ENCODE measurements at regions not wholly inside any gene's neighbourhood (a gene's known extent, or its start where the extent isn't known, plus 50 kb on each side); places are given as distances from the start of the nearest gene placed in this dataset.

GRCh38 chr9:78491402-78491801 lies 194.5 kb downstream of the PSAT1 start:
- DNase-seq (ENCODE audit: low spot score), result no peak

GRCh38 chr9:78493166-78493742 lies 196.3 kb downstream of the PSAT1 start:
- DNase-seq (ENCODE audit: low spot score), result no peak

DNA sequence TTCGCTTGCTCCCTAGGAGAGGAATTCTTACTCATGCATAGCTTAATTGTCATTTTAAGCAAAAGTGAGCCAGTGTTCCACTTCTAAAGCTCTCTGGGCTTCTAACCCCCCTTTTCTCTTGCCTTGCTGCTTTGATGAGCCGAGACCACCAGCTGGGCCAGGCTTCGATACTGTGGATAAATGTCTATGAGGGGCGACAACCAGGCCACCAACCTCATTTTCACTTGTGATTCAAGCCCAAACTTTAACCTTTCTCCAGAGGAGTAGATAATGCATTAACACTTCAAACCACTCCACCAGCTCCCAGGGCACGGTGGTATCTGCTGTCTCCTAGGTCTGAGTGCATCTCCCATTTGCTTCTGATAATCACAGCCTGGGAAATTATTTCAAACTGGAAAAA lies 205.6 kb downstream of the PSAT1 start:
- DNase-seq (ENCODE audit: low spot score), result no peak

- no peak for DNase-seq (ENCODE audit: low spot score)
These were observed 208.6 kb downstream of the PSAT1 start for GRCh38 chr9:78505546-78505945.

DNA sequence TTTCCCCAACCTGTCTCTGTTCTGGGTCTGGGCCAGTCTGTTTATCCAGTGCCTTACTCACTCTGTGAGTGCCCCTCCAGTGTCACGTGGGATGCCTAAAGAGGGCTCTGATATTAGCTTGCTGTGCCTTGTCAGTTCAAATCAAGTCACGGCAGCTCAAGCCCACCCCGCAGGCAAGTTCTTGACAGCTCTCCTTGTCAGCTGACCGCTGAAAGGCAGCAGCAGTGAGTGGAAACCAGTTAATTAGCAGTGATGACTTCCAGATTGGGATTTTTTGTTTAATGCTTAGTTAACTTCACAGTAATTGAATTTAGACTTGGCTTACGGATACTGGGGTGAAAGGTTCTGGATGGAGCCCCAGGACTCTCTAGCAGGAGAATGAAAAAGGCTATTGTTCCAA lies 210.1 kb downstream of the PSAT1 start:
- DNase-seq (ENCODE audit: low spot score), result no peak

DNA sequence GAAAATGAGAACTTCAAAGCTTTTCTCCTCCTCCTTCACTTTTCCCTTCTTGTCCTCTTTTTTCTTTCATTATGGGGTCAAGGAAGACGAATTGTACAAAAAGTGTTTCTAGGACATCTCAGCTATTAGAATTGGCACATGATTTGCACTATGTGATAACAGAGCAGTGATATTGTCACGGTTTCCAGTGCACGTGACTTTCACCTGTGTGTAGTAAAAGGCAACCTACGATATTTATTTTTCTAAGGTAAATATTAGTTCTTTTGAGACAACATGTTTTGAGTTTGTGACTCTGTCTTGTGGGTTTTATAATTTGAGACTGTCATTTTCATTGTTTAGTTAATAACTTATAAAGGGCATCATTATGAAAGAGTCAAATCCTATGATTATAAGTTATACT lies 213.1 kb downstream of the PSAT1 start:
- DNase-seq (ENCODE audit: low spot score), result no peak

GRCh38 chr9:78515108-78515507 lies 218.2 kb downstream of the PSAT1 start:
- no peak for DNase-seq (ENCODE audit: low spot score)

DNA sequence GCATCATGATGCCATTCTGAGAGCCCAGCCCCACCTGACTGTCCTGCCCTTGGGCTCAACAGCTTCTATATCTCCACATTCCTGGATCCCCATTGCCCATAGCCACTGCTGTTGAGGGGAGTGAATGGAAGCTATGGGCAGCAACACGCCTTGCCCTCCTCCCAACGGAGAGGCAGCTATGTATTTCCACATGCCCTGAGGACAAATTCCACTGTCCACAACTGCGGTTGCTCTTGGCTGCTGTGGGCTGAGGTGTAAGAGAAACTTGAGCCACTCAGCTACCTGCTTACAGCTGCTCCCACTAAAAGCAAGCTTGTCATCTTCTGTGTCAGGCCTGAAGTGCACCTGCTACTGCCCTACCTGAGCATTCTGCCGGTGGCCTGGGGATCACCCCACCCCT lies 222.9 kb downstream of the PSAT1 start:
- DNase-seq (ENCODE audit: low spot score), result no peak

DNA sequence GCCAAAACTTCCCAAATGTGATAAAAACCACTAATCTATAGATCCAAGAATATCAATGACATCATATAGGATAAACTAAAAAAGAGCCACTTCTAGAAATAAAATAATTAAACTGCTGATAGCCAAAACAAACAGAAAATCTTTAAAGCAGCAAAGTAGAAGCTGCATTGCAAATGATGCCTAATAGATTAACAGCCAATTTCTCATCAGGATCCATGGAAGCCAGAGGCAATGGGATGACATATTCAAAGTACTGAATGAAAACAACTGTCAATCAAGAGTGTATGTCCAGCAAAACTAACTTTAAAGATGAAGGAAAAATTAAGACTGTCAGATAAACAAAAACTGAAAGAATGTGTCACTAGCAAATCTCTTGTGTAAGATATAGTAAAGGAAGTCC lies 224.8 kb downstream of the PSAT1 start:
- no peak for DNase-seq (ENCODE audit: low spot score)

DNA sequence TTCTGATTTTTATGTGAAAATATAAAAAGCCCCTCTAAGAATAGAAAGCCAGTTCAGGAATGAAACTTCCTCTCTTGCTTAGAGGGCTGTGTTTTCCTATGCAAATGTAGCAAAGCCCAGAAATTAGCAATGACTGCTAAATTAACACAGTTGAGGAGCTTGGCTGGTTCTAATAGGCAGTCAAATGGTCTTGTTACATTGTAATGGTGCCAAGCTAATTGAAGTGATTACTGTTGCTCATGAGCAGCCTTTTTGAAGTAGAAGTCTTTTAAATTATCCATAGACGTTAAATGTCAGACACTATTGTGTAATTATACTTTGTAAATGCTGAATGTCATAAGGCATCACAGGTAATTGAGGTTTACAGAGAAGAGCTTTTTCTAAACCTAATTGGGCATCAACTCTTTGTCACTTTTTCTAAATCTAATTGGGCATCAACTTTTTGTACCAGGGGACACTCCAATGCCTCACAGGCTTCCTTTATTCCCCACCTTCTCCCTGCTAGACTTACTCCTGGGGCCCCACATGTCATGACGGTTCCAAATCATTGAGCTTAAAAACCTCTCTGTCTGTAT lies 229.1 kb downstream of the PSAT1 start:
- DNase-seq (ENCODE audit: low spot score), result no peak

GRCh38 chr9:78533500-78533899 lies 236.6 kb downstream of the PSAT1 start:
- no peak for DNase-seq (ENCODE audit: low spot score)

- no peak for DNase-seq (ENCODE audit: low spot score)
These were observed 242.3 kb downstream of the PSAT1 start for GRCh38 chr9:78539188-78539587.

- DNase-seq (ENCODE audit: low spot score), result no peak
These were observed 243.0 kb downstream of the PSAT1 start for GRCh38 chr9:78539904-78540303.

GRCh38 chr9:78541868-78542443 lies 245.0 kb downstream of the PSAT1 start:
- no peak for DNase-seq (ENCODE audit: low spot score)

DNA sequence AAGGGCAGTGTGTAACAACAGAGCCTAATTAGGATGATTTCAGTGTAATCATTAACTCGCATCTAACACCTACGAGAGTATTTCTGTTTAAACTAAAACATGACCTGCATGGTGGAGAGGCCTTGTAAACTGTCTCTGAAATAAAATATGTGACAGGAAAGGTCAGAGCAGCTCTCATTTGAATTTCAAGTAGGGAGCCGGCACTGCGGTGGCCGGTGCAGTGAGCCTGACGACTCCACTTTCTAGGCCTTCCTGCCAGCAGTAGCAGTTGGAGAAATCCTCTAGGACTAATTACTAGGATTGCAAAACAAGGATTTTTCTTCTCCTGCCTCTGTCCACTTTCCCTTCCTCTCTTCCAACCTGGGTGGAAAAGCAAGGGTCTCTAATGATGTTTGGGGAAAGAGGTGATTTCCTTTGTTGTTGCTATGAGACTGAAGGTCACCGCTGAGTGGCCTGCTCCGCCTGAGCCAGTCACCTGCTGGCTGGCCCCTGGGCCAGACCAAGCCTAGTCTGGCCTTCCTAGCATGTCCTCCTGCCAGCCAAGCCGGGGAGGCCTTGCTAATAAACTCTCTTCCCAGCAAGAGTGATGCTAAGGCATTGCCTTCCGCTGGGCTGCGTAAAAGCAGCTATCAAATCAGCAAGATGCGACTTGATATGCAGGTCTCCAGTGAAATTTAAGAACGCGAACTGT lies 245.7 kb downstream of the PSAT1 start:
- no peak for DNase-seq (ENCODE audit: low spot score)

DNA sequence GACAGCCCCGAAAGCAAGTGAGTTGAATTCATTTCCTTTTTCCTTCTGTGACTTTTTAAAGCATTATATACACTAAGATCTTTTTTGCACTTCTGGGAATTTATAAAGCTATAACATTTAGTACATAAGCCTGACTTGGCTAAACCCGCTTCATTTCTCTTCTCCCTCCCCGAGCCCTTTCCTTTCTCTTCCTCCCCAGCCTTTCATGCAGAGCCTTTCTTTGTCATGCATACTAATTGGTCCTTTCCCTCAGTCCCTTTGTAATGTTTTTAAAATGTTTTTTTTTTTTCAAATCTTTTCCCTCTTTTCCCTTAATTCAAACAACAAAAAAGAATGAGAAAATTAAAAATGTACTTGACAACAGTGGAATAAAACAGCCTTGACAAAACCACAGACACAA lies 246.4 kb downstream of the PSAT1 start:
- DNase-seq (ENCODE audit: low spot score), result no peak

DNA sequence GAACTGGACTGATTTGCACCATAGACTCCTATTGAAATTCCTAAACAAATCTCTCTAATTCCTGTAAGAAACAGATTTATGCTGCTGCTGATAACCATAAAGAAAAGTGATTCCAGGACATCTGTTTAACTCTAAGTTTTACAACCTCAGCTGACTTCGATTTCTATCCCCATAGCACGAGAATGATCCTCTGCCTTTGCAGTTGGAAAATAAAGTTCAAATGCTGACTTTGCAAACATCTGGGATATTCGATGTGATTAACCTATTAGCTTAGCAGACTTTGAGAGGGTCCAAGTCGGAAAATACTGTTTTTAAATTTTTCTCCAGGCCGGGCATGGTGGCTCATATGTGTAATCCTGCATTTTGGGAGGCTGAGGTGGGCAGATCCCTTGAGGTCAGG lies 247.3 kb downstream of the PSAT1 start:
- no peak for DNase-seq (ENCODE audit: low spot score)

GRCh38 chr9:78547831-78548230 lies 250.9 kb downstream of the PSAT1 start:
- no peak for DNase-seq (ENCODE audit: low spot score)

DNA sequence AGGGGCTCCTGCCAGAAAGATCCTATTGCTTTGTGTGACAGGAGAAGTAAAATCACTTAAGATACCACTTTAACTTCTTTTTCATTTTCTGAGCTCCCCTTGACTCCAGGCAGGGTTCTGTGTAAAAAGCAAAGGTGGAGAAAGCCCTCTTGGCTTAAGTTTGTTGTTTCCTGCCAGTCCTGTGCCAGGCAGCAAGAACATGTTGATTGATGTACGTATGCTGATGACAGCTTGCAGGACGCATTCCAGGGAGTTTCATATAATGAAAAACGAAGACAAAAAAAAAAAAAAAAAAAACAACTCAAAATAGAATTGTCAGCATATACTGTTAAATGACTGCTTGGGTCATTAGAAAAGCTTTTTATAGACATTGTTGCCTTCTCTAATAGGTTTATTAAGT lies 251.7 kb downstream of the PSAT1 start:
- DNase-seq (ENCODE audit: low spot score), result no peak

GRCh38 chr9:78549711-78550110 lies 252.8 kb downstream of the PSAT1 start:
- no peak for DNase-seq (ENCODE audit: low spot score)

- no peak for DNase-seq (ENCODE audit: low spot score)
These were observed 255.9 kb downstream of the PSAT1 start for GRCh38 chr9:78552802-78553201.

GRCh38 chr9:78557540-78557939 lies 260.6 kb downstream of the PSAT1 start:
- DNase-seq (ENCODE audit: low spot score), result no peak

DNA sequence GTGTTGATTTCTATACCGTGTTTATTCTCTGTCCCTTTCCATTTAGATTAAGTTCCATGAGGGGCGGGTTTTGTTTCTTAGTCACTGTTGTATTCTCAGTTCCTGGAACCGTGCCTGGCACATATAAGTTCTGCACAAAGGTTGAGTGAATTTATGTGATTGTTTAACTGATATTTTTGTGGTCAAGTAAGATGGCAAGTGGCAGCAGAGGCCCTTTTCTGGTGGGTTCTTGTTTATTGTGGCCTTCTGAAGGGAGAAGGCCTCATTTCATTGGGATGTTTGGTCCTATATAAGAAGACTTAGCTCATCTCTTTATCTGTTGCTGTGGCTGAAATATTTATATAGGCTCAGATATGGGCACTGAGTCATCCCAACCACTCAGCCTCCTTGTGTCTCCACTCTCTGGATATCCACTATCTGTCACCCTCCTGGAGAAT lies 262.5 kb downstream of the PSAT1 start:
- no peak for DNase-seq (ENCODE audit: low spot score)
